ENCODE measurements at regions not wholly inside any gene's neighbourhood (a gene's known extent, or its start where the extent isn't known, plus 50 kb on each side); places are given as distances from the start of the nearest gene placed in this dataset.
"Not testable (repeated sequence)": the region's sequence is repeated elsewhere in the genome, so short reads cannot be mapped to it uniquely, and the experiment has no call there.

DNA sequence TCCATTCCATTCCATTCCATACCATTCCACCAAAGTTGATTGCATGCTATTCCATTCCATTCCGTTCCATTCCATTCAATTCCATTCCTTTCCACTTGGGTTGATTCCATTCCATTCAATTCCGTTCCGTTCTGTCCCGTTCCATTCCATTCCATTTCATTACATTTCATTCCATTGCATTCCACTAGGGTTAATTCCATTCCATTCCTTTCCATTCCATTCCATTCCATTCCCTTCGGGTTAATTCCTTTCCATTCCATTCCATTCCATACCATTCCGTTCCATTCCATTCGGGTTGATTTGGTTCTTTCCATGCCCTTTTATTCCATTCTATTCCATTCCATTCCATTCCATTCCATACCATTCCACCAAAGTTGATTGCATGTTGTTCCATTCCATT lies 131.9 kb downstream of the CWH43 start:
- H3K9me3 Mint-ChIP-seq (ENCODE audit: unreplicated experiment) = peaks cover 48% of the 10 kb centered on the region

DNA sequence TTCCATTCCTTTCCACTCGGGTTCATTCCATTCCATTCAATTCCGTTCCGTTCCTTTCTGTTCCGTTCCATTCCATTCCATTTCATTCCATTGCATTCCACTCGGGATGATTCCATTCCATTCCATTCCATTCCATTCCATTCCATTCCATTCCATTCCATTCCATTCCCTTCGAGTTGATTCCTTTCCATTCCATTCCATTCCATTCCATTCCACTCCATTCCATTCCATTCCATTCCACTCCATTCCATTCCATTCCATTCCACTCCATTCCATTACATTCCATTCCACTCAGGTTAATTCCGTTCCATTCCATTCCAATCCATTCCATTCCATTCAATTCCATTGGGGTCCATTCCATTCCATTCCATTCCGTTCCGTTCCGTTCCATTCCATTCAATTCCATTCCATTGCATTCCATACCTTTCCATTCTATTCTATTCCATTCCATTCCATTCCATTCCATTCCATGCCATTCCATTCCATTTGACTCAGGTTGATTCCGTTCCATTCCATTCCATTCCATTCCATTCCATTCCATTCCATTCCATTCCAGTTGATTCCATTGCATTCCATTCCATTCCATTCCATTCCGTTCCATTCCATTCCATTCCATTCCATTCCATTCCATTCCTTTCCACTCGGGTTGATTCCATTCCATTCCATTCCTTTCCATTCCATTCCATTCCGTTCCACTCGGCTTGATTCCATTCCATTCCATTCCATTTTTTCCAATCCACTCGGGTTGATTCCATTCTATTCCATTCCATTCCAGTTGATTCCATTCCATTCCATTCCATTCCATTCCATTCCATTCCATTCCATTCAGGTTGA lies 132.5 kb downstream of the CWH43 start:
- H3K9me3 Mint-ChIP-seq (ENCODE audit: unreplicated experiment) = peaks cover 48% of the 10 kb centered on the region
- not testable (repeated sequence) for H3K4me3 Mint-ChIP-seq (ENCODE audit: unreplicated experiment); H3K4me1 Mint-ChIP-seq (ENCODE audit: low read depth, unreplicated experiment); H3K27ac Mint-ChIP-seq (ENCODE audit: unreplicated experiment); DNase-seq
- peaks cover 23% of the 10 kb centered on the region for H3K36me3 Mint-ChIP-seq (ENCODE audit: unreplicated experiment)
- peaks cover 21% of the 10 kb centered on the region for H3K27me3 Mint-ChIP-seq (ENCODE audit: unreplicated experiment)

More for the DNA sequence above, 131.9 kb downstream of the CWH43 start:
- Mint-ChIP-seq H3K36me3 (ENCODE audit: unreplicated experiment) (peaks cover 23% of the 10 kb centered on the region), H3K27me3 (ENCODE audit: unreplicated experiment) (peaks cover 21% of the 10 kb centered on the region)
- DNase-seq; H3K4me3 Mint-ChIP-seq (ENCODE audit: unreplicated experiment); H3K27ac Mint-ChIP-seq (ENCODE audit: unreplicated experiment); H3K4me1 Mint-ChIP-seq (ENCODE audit: low read depth, unreplicated experiment): not testable (repeated sequence)

DNA sequence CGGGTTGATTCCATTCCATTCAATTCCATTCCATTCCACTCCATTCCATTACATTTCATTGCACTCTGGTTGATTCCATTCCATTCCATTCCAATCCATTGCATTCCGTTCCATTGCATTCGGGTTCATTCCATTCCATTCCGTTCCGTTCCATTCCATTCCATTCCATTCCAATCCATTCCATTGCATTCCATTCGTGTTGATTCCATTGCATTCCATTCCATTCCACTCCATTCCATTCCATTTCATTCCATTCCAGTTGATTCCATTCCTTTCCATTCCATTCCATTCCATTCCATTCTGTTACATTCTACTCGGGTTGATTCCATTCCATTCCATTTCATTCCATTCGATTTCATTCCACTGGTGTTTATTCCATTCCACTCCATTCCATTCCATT lies 133.3 kb downstream of the CWH43 start:
- peaks cover 21% of the 10 kb centered on the region for H3K27me3 Mint-ChIP-seq (ENCODE audit: unreplicated experiment)
- not testable (repeated sequence) for DNase-seq; H3K27ac Mint-ChIP-seq (ENCODE audit: unreplicated experiment); H3K4me3 Mint-ChIP-seq (ENCODE audit: unreplicated experiment); H3K4me1 Mint-ChIP-seq (ENCODE audit: low read depth, unreplicated experiment)
- peaks cover 23% of the 10 kb centered on the region for H3K36me3 Mint-ChIP-seq (ENCODE audit: unreplicated experiment)
- H3K9me3 Mint-ChIP-seq (ENCODE audit: unreplicated experiment) = peaks cover 45% of the 10 kb centered on the region

DNA sequence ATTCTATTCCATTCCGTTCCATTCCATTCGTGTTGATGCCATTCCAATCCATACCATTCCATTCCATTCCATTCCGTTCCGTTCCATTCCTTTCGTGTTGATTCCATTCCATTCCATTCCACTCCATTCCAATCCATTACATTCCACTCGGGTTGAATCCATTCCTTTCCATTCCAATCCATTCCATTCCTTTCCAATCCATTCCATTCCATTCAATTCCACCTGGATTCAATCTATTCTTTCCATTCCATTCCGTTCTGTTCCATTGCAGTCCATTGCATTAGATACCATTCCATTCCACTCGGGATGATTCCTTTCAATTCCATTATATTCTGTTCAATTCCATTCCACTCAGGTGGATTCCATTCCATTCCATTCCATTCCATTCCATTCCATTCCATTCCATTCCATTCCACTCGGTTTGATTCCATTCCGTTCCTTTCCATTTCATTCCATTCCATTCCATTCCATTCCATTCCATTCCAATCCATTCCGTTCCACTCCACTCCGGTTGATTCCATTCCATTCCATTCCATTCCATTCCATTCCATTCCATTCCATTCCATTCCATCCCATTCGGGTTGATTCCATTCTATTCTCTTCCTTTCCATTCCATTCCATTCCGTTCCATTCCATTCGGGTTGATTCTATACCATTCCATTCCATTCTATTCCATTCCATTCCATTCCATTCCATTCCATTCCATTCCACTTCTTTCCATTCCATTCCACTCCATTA lies 134.1 kb downstream of the CWH43 start:
- not testable (repeated sequence) for H3K4me3 Mint-ChIP-seq (ENCODE audit: unreplicated experiment); H3K4me1 Mint-ChIP-seq (ENCODE audit: low read depth, unreplicated experiment); DNase-seq; H3K27ac Mint-ChIP-seq (ENCODE audit: unreplicated experiment)
- Mint-ChIP-seq H3K9me3 (ENCODE audit: unreplicated experiment) (peaks cover 40% of the 10 kb centered on the region), H3K36me3 (ENCODE audit: unreplicated experiment) (peaks cover 23% of the 10 kb centered on the region), H3K27me3 (ENCODE audit: unreplicated experiment) (peaks cover 21% of the 10 kb centered on the region)

DNA sequence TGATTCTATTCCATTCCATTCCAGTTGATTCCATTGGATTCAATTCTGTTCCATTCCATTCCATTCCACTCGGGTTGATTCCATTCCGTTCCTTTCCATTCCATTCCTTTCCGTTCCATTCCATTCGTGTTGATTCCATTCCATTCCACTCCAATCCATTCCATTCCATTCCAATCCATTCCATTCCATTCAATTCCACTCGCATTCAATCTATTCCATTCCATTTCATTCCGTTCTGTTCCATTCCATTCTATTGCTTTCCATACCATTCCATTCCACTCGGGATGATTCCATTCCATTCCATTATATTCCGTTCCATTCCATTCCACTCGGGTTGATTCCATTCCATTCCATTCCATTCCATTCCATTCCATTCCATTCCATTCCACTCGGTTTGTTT lies 134.7 kb downstream of the CWH43 start:
- H3K4me1 Mint-ChIP-seq (ENCODE audit: low read depth, unreplicated experiment); H3K4me3 Mint-ChIP-seq (ENCODE audit: unreplicated experiment); H3K27ac Mint-ChIP-seq (ENCODE audit: unreplicated experiment); DNase-seq: not testable (repeated sequence)
- peaks cover 40% of the 10 kb centered on the region for H3K9me3 Mint-ChIP-seq (ENCODE audit: unreplicated experiment)
- peaks cover 21% of the 10 kb centered on the region for H3K27me3 Mint-ChIP-seq (ENCODE audit: unreplicated experiment)
- peaks cover 23% of the 10 kb centered on the region for H3K36me3 Mint-ChIP-seq (ENCODE audit: unreplicated experiment)

DNA sequence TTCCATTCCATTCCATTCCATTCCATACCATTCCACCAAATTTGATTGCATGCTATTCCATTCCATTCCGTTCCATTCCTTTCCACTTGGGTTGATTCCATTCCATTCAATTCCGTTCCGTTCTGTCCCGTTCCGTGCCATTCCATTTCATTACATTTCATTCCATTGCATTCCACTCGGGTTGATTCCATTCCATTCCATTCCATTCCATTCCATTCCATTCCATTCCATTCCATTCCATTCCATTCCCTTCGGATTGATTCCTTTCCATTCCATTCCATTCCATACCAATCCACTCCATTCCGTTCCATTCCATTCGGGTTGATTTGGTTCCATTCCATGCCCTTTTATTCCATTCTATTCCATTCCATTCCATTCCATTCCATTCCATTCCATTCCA lies 140.4 kb downstream of the CWH43 start:
- H3K27ac Mint-ChIP-seq (ENCODE audit: unreplicated experiment); H3K4me3 Mint-ChIP-seq (ENCODE audit: unreplicated experiment); H3K36me3 Mint-ChIP-seq (ENCODE audit: unreplicated experiment); H3K4me1 Mint-ChIP-seq (ENCODE audit: low read depth, unreplicated experiment); H3K9me3 Mint-ChIP-seq (ENCODE audit: unreplicated experiment); H3K27me3 Mint-ChIP-seq (ENCODE audit: unreplicated experiment); DNase-seq: not testable (repeated sequence)

DNA sequence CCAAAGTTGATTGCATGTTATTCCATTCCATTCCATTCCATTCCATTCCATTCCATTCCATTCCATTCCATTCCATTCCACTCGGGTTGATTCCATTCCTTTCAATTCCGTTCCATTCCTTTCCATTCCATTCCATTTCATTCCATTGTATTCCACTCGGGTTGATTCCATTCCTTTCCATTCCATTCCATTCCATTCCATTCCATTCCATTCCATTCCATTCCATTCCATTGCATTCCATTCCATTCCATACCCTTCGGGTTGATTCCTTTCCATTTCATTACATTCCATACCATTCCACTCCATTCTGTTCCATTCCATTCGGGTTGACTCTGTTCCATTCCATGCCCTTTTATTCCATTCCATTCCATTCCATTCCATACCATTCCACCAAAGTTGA lies 140.8 kb downstream of the CWH43 start:
- not testable (repeated sequence) for H3K4me3 Mint-ChIP-seq (ENCODE audit: unreplicated experiment); H3K4me1 Mint-ChIP-seq (ENCODE audit: low read depth, unreplicated experiment); DNase-seq; H3K36me3 Mint-ChIP-seq (ENCODE audit: unreplicated experiment); H3K27ac Mint-ChIP-seq (ENCODE audit: unreplicated experiment); H3K9me3 Mint-ChIP-seq (ENCODE audit: unreplicated experiment); H3K27me3 Mint-ChIP-seq (ENCODE audit: unreplicated experiment)

DNA sequence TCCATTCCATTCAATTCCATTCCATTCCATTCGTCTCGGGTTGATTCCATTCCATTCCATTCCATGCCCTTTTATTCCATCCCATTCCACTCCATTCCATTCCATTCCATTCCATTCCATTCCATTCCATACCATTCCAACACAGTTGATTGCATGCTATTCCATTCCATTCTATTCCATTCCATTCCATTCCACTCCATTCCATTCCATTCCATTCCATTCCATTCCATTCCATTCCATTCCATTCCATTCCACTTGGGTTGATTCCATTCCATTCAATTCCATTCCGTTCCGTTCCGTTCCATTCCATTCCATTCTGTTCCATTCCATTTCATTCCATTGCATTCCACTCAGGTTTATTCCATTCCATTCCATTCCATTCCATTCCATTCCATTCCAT lies 143.3 kb downstream of the CWH43 start:
- H3K9me3 Mint-ChIP-seq (ENCODE audit: unreplicated experiment); H3K27me3 Mint-ChIP-seq (ENCODE audit: unreplicated experiment); H3K36me3 Mint-ChIP-seq (ENCODE audit: unreplicated experiment); DNase-seq; H3K27ac Mint-ChIP-seq (ENCODE audit: unreplicated experiment); H3K4me3 Mint-ChIP-seq (ENCODE audit: unreplicated experiment); H3K4me1 Mint-ChIP-seq (ENCODE audit: low read depth, unreplicated experiment): not testable (repeated sequence)

DNA sequence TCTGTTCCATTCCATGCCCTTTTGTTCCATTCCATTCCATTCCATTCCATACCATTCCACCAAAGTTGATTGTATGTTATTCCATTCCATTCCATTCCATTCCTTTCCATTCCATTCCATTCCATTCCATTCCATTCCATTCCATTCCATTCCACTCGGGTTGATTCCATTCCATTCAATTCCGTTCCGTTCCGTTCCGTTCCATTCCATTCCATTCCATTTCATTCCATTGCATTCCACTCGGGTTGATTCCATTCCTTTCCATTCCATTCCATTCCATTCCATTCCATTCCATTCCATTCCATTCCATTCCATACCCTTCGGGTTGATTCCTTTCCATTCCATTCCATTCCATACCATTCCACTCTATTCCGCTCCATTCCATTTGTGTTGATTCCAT lies 143.8 kb downstream of the CWH43 start:
- not testable (repeated sequence) for DNase-seq; H3K4me1 Mint-ChIP-seq (ENCODE audit: low read depth, unreplicated experiment); H3K36me3 Mint-ChIP-seq (ENCODE audit: unreplicated experiment); H3K4me3 Mint-ChIP-seq (ENCODE audit: unreplicated experiment); H3K9me3 Mint-ChIP-seq (ENCODE audit: unreplicated experiment); H3K27me3 Mint-ChIP-seq (ENCODE audit: unreplicated experiment); H3K27ac Mint-ChIP-seq (ENCODE audit: unreplicated experiment)

DNA sequence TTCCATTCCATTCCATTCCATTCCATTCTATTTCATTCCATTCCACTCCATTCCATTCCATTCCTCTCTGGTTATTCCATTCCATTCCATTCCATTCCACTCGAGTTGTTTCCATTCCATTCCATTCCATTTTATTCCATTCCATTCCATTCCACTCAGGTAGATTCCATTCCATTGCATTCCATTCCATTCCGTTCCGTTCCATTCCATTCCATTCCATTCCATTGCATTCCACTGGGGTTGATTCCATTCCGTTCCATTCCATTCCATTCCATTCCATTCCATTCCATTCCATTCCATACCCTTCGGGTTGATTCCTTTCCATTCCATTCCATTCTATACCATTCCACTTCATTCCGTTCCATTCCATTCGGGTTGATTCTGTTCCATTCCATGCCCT lies 144.6 kb downstream of the CWH43 start:
- H3K9me3 Mint-ChIP-seq (ENCODE audit: unreplicated experiment); H3K27me3 Mint-ChIP-seq (ENCODE audit: unreplicated experiment); H3K4me3 Mint-ChIP-seq (ENCODE audit: unreplicated experiment); H3K4me1 Mint-ChIP-seq (ENCODE audit: low read depth, unreplicated experiment); DNase-seq; H3K36me3 Mint-ChIP-seq (ENCODE audit: unreplicated experiment); H3K27ac Mint-ChIP-seq (ENCODE audit: unreplicated experiment): not testable (repeated sequence)

DNA sequence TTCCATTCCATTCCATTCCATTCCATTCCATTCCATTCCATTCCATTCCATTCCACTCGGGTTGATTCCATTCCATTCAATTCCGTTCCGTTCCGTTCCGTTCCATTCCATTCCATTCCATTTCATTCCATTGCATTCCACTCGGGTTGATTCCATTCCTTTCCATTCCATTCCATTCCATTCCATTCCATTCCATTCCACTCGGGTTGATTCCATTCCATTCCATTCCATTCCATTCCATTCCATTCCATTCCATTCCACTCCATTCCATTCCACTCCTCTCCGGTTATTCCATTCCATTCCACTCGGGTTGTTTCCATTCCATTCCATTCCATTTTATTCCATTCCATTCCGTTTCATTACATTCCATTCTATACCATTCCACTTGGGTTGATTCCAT lies 151.0 kb downstream of the CWH43 start:
- not testable (repeated sequence) for H3K27ac Mint-ChIP-seq (ENCODE audit: unreplicated experiment); H3K4me1 Mint-ChIP-seq (ENCODE audit: low read depth, unreplicated experiment); H3K36me3 Mint-ChIP-seq (ENCODE audit: unreplicated experiment); DNase-seq; H3K27me3 Mint-ChIP-seq (ENCODE audit: unreplicated experiment); H3K4me3 Mint-ChIP-seq (ENCODE audit: unreplicated experiment)
- peaks cover 15% of the 10 kb centered on the region for H3K9me3 Mint-ChIP-seq (ENCODE audit: unreplicated experiment)

DNA sequence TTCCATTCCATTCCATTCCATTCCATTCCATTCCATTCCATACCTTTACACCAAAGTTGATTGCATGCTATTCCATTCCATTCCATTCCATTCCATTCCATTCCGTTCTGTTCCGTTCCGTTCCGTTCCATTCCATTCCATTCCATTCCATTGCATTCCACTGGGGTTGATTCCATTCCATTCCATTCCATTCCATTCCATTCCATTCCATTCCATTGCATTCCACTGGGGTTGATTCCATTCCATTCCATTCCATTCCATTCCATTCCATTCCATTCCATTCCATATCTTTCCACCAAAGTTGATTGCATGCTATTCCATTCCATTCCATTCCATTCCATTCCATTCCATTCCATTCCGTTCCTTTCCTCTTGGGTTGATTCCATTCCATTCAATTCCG lies 151.9 kb downstream of the CWH43 start:
- DNase-seq; H3K36me3 Mint-ChIP-seq (ENCODE audit: unreplicated experiment); H3K27ac Mint-ChIP-seq (ENCODE audit: unreplicated experiment); H3K4me1 Mint-ChIP-seq (ENCODE audit: low read depth, unreplicated experiment); H3K27me3 Mint-ChIP-seq (ENCODE audit: unreplicated experiment); H3K4me3 Mint-ChIP-seq (ENCODE audit: unreplicated experiment): not testable (repeated sequence)
- peaks cover 17% of the 10 kb centered on the region for H3K9me3 Mint-ChIP-seq (ENCODE audit: unreplicated experiment)
